WTC11 (cell line): ENCODE measurements at regions not wholly inside any gene's neighbourhood (a gene's known extent, or its start where the extent isn't known, plus 50 kb on each side); places are given as distances from the start of the nearest gene placed in this dataset.
A peak's percentile ranks its signal among the peaks of the same experiment; 100 is the strongest.

Experiments used
- ATAC-seq: fragments of 200-7000 bp; cut with Tn5 transposase; 2 replicates; pipeline ENCODE4 v1.10.0; 2021; ENCODE audit warnings: mild to moderate bottlenecking, moderate library complexity
- CTCF ChIA-PET: fragments of 300-600 bp; sonication (Branson Sonifier 250); formaldehyde crosslinking; loops from one replicate; lab custom pipeline; 2021; ENCODE audit warnings: antibody characterized with exemption; lab: Charles Lee
- POLR2A ChIA-PET: fragments of 350-600 bp; sonication (Branson Sonifier 250); formaldehyde crosslinking; loops from one replicate; lab custom pipeline; 2021; ENCODE audit warnings: antibody characterized with exemption; lab: Charles Lee
- DNase-seq: peaks from one replicate; pipeline ENCODE4 v3.0.0; 2021; ENCODE audit warnings: low spot score
- H3K27ac Mint-ChIP-seq: 2 replicates; pipeline ENCODE4 v1.8.0; 2021; ENCODE audit warnings: mixed read lengths
- H3K27me3 Mint-ChIP-seq: 2 replicates; pipeline ENCODE4 v1.8.0; 2021; ENCODE audit warnings: low read depth, mild to moderate bottlenecking, moderate library complexity, mixed read lengths
- H3K36me3 Mint-ChIP-seq: 2 replicates; pipeline ENCODE4 v1.8.0; 2021; ENCODE audit warnings: mixed read lengths
- H3K4me1 Mint-ChIP-seq: 2 replicates; pipeline ENCODE4 v1.8.0; 2022; ENCODE audit warnings: mixed read lengths
- H3K4me3 Mint-ChIP-seq: 2 replicates; pipeline ENCODE4 v1.8.0; 2021; ENCODE audit warnings: mild to moderate bottlenecking, moderate library complexity, mixed read lengths
- H3K9me3 Mint-ChIP-seq: 2 replicates; pipeline ENCODE4 v1.8.0; 2021; ENCODE audit warnings: mixed read lengths
- CBFB ChIP-seq: sonication (generic); formaldehyde crosslinking; IDR thresholded peaks from 2 replicates; pipeline ENCODE4 v1.8.1; 2022; ENCODE audit warnings: mild to moderate bottlenecking, low read depth, missing genetic modification reagents
- ELF4 ChIP-seq: sonication (generic); formaldehyde crosslinking; IDR thresholded peaks from 2 replicates; pipeline ENCODE4 v1.8.1; 2022; ENCODE audit warnings: low read depth, mild to moderate bottlenecking, moderate library complexity, missing genetic modification reagents
- ETV6 ChIP-seq: sonication (generic); formaldehyde crosslinking; IDR thresholded peaks from 2 replicates; pipeline ENCODE4 v1.8.1; 2022; ENCODE audit warnings: mild to moderate bottlenecking, missing genetic modification reagents
- RELA ChIP-seq: sonication (generic); formaldehyde crosslinking; IDR thresholded peaks from 2 replicates; pipeline ENCODE4 v1.8.1; 2022; ENCODE audit warnings: missing genetic modification reagents, mild to moderate bottlenecking, borderline replicate concordance
- TEAD1 ChIP-seq: sonication (generic); formaldehyde crosslinking; IDR thresholded peaks from 2 replicates; pipeline ENCODE4 v1.8.0; 2022; ENCODE audit warnings: mild to moderate bottlenecking, missing genetic modification reagents
- ZNF671 ChIP-seq: fragments of 250-450 bp; sonication (Bioruptor Pico); IDR thresholded peaks from 2 replicates; pipeline ENCODE4 v1.8.0; 2021; ENCODE audit warnings: mild to moderate bottlenecking
- TF ChIP-seq, protein P1 (sequence below): sonication (generic); formaldehyde crosslinking; IDR thresholded peaks from 2 replicates; pipeline ENCODE4 v1.8.1; 2023; ENCODE audit warnings: mild to moderate bottlenecking, missing genetic modification reagents, borderline replicate concordance
- TF ChIP-seq, protein P2 (sequence below): sonication (generic); formaldehyde crosslinking; IDR thresholded peaks from 2 replicates; pipeline ENCODE4 v1.8.1; 2022; ENCODE audit warnings: low read depth, mild to moderate bottlenecking, moderate library complexity, missing genetic modification reagents, borderline replicate concordance
- TF ChIP-seq, protein P3 (sequence below): sonication (generic); formaldehyde crosslinking; IDR thresholded peaks from 2 replicates; pipeline ENCODE4 v1.8.1; 2023; ENCODE audit warnings: mild to moderate bottlenecking, missing genetic modification reagents, moderate library complexity
- TF ChIP-seq, protein P4 (sequence below): sonication (generic); formaldehyde crosslinking; IDR thresholded peaks from 2 replicates; pipeline ENCODE4 v1.8.0; 2022; ENCODE audit warnings: mild to moderate bottlenecking, missing genetic modification reagents

DNA sequence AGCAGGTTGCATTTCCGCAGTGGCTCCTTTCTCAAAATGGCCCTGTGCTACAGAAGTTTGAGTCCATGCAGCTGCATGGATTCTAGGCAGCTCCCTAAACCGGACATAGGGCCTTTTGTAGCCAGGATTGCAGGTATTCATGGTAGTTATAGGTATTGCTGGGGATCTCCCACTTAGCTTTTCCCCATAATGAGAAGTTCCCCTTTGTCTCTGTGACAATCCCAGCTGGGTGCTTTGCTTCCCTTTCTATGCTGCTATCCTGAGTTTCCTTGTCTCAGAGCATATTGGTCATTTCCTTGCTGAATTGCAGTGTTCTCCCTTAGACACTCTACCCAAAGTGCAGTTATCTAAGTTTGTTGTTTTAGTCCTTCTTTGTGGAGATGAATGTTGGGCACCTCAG, 120.9 kb upstream of the MIS18BP1 start (continued):
- TF ChIP-seq, protein P1, sequence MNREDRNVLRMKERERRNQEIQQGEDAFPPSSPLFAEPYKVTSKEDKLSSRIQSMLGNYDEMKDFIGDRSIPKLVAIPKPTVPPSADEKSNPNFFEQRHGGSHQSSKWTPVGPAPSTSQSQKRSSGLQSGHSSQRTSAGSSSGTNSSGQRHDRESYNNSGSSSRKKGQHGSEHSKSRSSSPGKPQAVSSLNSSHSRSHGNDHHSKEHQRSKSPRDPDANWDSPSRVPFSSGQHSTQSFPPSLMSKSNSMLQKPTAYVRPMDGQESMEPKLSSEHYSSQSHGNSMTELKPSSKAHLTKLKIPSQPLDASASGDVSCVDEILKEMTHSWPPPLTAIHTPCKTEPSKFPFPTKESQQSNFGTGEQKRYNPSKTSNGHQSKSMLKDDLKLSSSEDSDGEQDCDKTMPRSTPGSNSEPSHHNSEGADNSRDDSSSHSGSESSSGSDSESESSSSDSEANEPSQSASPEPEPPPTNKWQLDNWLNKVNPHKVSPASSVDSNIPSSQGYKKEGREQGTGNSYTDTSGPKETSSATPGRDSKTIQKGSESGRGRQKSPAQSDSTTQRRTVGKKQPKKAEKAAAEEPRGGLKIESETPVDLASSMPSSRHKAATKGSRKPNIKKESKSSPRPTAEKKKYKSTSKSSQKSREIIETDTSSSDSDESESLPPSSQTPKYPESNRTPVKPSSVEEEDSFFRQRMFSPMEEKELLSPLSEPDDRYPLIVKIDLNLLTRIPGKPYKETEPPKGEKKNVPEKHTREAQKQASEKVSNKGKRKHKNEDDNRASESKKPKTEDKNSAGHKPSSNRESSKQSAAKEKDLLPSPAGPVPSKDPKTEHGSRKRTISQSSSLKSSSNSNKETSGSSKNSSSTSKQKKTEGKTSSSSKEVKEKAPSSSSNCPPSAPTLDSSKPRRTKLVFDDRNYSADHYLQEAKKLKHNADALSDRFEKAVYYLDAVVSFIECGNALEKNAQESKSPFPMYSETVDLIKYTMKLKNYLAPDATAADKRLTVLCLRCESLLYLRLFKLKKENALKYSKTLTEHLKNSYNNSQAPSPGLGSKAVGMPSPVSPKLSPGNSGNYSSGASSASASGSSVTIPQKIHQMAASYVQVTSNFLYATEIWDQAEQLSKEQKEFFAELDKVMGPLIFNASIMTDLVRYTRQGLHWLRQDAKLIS (CRISPR knock-in tag): no peak
- no peak for TF ChIP-seq ETV6 (CRISPR knock-in tag)

DNA sequence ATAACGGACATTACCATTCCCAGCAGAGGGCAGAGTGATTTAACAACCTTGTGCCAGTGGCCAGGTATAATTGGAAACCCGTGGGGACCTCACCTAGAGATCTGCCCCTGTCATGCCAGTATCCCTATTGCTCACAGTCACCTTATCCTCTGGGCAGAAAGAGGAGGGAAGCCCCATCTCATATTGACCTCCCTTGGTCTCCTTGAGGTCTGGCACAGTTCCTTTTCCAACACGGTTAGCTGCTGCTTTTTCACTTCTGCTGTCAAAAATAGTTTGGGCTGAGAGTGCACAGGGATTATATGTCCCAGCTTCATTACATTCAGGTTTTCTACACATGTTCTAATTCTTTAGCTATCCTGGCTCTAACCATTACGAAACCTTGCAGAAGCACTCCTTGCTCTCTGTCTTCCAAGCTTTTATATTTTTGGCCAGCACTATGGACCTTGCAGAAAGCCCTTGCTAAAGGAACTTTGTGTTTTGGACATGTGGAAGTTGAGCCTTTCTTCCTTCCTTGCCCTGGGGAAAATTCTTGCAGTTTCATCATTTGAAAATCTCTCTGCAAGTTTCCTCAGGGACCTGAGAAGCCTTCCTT, 111.7 kb upstream of the MIS18BP1 start:
- H3K4me1 Mint-ChIP-seq: peaks cover 12% of the 10 kb centered on the region
- ATAC-seq: peak; percentile 47; the same call in 1 of the 2 replicates
- DNase-seq: no peak
- no peak overlapping the region for H3K4me3 Mint-ChIP-seq
- H3K27me3 Mint-ChIP-seq: no peaks in the 10 kb centered on the region; the same call in 1 of the 2 replicates
- POLR2A ChIA-PET: no interaction called here
- H3K9me3 Mint-ChIP-seq: peaks cover 5% of the 10 kb centered on the region; the same call in 1 of the 2 replicates
- CTCF ChIA-PET: interaction anchor here (1.0 kb wide), 1 partner anchor 162 kb away, joined by 3 read pairs; no protein-coding TSS in a partner anchor
- no peak for TF ChIP-seq ZNF671 (CRISPR knock-in tag)
- no peak overlapping the region for H3K27ac Mint-ChIP-seq
- no peaks in the 10 kb centered on the region for H3K36me3 Mint-ChIP-seq

DNA sequence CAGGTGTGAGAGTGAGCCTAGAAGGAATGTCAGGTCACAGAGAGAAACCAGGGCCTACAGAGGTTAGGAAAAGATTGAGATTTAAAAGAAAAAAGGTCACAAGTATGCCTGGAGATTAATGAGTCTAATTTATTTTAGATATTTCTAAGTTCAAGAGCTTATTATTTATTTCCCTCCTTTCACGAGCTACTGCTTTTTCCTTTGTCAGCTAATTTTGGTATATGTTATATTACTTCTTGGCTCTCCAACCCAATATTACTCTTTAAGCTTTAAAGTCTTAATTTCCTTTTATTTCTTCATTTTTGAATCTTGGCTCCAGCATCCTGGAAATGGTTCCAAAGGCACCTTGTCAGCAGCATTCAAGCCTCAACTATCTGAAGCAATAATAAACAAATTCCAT, 109.5 kb upstream of the MIS18BP1 start:
- TF ChIP-seq TEAD1 (CRISPR knock-in tag) (no peak), ELF4 (CRISPR knock-in tag) (no peak), RELA (CRISPR knock-in tag) (no peak), CBFB (CRISPR knock-in tag) (no peak)
- TF ChIP-seq, protein P2, sequence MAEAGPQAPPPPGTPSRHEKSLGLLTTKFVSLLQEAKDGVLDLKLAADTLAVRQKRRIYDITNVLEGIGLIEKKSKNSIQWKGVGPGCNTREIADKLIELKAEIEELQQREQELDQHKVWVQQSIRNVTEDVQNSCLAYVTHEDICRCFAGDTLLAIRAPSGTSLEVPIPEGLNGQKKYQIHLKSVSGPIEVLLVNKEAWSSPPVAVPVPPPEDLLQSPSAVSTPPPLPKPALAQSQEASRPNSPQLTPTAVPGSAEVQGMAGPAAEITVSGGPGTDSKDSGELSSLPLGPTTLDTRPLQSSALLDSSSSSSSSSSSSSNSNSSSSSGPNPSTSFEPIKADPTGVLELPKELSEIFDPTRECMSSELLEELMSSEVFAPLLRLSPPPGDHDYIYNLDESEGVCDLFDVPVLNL (CRISPR knock-in tag): no peak
- no peaks in the 10 kb centered on the region for H3K4me1 Mint-ChIP-seq

DNA sequence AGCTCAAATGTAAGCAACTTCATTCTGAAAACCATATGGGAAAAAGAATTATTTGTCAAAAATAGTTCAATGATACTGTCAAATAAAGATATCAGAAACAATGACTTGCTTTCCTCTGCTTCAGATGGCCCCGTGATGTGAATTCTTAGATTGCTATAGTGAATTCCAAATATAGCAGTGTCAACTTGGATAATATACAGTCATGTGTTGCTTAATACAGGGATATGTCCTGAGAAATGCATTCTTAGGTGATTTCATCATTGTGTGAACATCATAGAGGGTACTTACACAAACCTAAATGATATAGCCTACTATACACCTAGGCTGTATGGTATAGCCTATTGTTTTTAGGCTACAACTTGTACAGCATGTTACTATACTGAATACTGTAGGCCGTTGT, 108.7 kb upstream of the MIS18BP1 start:
- H3K9me3 Mint-ChIP-seq: peaks cover 5% of the 10 kb centered on the region; the same call in 1 of the 2 replicates
- CTCF ChIA-PET: no interaction called here
- TF ChIP-seq, protein P3, sequence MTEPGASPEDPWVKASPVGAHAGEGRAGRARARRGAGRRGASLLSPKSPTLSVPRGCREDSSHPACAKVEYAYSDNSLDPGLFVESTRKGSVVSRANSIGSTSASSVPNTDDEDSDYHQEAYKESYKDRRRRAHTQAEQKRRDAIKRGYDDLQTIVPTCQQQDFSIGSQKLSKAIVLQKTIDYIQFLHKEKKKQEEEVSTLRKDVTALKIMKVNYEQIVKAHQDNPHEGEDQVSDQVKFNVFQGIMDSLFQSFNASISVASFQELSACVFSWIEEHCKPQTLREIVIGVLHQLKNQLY: no peak
- TF ChIP-seq, protein P4, sequence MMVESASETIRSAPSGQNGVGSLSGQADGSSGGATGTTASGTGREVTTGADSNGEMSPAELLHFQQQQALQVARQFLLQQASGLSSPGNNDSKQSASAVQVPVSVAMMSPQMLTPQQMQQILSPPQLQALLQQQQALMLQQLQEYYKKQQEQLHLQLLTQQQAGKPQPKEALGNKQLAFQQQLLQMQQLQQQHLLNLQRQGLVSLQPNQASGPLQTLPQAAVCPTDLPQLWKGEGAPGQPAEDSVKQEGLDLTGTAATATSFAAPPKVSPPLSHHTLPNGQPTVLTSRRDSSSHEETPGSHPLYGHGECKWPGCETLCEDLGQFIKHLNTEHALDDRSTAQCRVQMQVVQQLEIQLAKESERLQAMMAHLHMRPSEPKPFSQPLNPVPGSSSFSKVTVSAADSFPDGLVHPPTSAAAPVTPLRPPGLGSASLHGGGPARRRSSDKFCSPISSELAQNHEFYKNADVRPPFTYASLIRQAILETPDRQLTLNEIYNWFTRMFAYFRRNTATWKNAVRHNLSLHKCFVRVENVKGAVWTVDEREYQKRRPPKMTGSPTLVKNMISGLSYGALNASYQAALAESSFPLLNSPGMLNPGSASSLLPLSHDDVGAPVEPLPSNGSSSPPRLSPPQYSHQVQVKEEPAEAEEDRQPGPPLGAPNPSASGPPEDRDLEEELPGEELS (CRISPR knock-in tag): no peak
- TF ChIP-seq, all 79 proteins: peak for 0
- POLR2A ChIA-PET: no interaction called here
- DNase-seq: no peak
- Mint-ChIP-seq H3K27me3 (no peaks in the 10 kb centered on the region; the same call in 1 of the 2 replicates), H3K27ac (no peak overlapping the region), H3K4me1 (no peaks in the 10 kb centered on the region), H3K4me3 (no peak overlapping the region), H3K36me3 (no peaks in the 10 kb centered on the region)
- ATAC-seq: no peak

More for the DNA sequence above, 109.5 kb upstream of the MIS18BP1 start:
- Mint-ChIP-seq H3K9me3 (peaks cover 5% of the 10 kb centered on the region; the same call in 1 of the 2 replicates), H3K27me3 (no peaks in the 10 kb centered on the region; the same call in 1 of the 2 replicates), H3K36me3 (no peaks in the 10 kb centered on the region), H3K4me3 (no peak overlapping the region), H3K27ac (no peak overlapping the region)
- ChIA-PET POLR2A (no interaction called here), CTCF (no interaction called here)
- DNase-seq (no peak), ATAC-seq (no peak)
